HG03571 (cell line): ENCODE measurements at regions not wholly inside any gene's neighbourhood (a gene's known extent, or its start where the extent isn't known, plus 50 kb on each side); places are given as distances from the start of the nearest gene placed in this dataset.

ENCODE experiments used
- ATAC-seq: cut with Tn5 transposase; IDR thresholded peaks from one replicate; pipeline ENCODE4 v1.9.1; 2021; ENCODE audit not compliant: unreplicated experiment

GRCh38 chr9:20015427-20015931 lies 226.6 kb upstream of the SLC24A2 start:
- no peak for ATAC-seq

- no peak for ATAC-seq
Observed at GRCh38 chr9:20014168-20014567, 225.3 kb upstream of the SLC24A2 start.

GRCh38 chr9:20012232-20012631 lies 223.4 kb upstream of the SLC24A2 start:
- no peak for ATAC-seq

- ATAC-seq = no peak
Observed at GRCh38 chr9:20009606-20010005, 220.8 kb upstream of the SLC24A2 start.

GRCh38 chr9:20002011-20002410 lies 213.2 kb upstream of the SLC24A2 start:
- no peak for ATAC-seq

- ATAC-seq = no peak
Observed at GRCh38 chr9:20001058-20001457, 212.2 kb upstream of the SLC24A2 start.

- ATAC-seq = peak; percentile 90
Observed at GRCh38 chr9:19999491-20000057, 210.7 kb upstream of the SLC24A2 start.

- ATAC-seq = no peak
Observed at GRCh38 chr9:19998823-19999455, 210.1 kb upstream of the SLC24A2 start.

GRCh38 chr9:19998153-19998552 lies 209.3 kb upstream of the SLC24A2 start:
- peak; percentile 29 for ATAC-seq

- no peak for ATAC-seq
Observed at GRCh38 chr9:19995619-19996018, 206.8 kb upstream of the SLC24A2 start.

GRCh38 chr9:19994296-19994695 lies 205.5 kb upstream of the SLC24A2 start:
- no peak for ATAC-seq

GRCh38 chr9:19992556-19992955 lies 203.7 kb upstream of the SLC24A2 start:
- ATAC-seq = no peak

- no peak for ATAC-seq
Observed at GRCh38 chr9:19989213-19989612, 200.4 kb upstream of the SLC24A2 start.

GRCh38 chr9:19988281-19988680 lies 199.4 kb upstream of the SLC24A2 start:
- no peak for ATAC-seq

- no peak for ATAC-seq
Observed at GRCh38 chr9:19985081-19985480, 196.2 kb upstream of the SLC24A2 start.

- peak; percentile 61 for ATAC-seq
Observed at GRCh38 chr9:19976226-19976625, 187.4 kb upstream of the SLC24A2 start.

GRCh38 chr9:19975499-19975898 lies 186.7 kb upstream of the SLC24A2 start:
- no peak for ATAC-seq

- no peak for ATAC-seq
Observed at GRCh38 chr9:19969721-19970120, 180.9 kb upstream of the SLC24A2 start.

GRCh38 chr9:19967888-19968459 lies 179.1 kb upstream of the SLC24A2 start:
- ATAC-seq = no peak

- no peak for ATAC-seq
Observed at GRCh38 chr9:19967216-19967887, 178.5 kb upstream of the SLC24A2 start.

- ATAC-seq = no peak
Observed at GRCh38 chr9:19965336-19965735, 176.5 kb upstream of the SLC24A2 start.

GRCh38 chr9:19947996-19948395 lies 159.2 kb upstream of the SLC24A2 start:
- no peak for ATAC-seq
